ENCODE measurements at regions not wholly inside any gene's neighbourhood (a gene's known extent, or its start where the extent isn't known, plus 50 kb on each side); places are given as distances from the start of the nearest gene placed in this dataset.

DNA sequence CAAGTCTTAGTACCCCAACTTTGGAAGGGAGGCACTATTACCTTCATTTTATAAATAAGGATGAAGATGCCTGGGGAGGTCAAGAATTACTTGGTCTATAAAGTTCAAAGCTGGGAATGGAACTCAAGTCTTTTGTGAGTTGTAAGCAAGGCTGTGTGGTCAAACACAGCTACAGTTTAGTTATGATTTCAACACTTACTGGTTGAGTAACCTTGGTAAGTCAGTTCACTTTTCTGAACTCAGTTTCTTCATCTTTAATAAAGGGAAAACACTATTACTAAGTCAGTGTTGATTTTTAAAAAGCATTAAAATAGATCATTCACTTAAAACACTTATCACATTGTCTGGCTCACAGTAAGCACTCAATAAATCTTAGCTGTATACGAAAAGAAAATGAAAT lies 200.4 kb upstream of the ADAMTS9 start:
- TF ChIP-seq SUZ12 (IDR thresholded peaks at IDR 0.05) (no peak), ELF4 (IDR thresholded peaks at IDR 0.05) (no peak), TARDBP (IDR thresholded peaks at IDR 0.05) (no peak), NFRKB (IDR thresholded peaks at IDR 0.05) (no peak), FOXM1 (IDR thresholded peaks at IDR 0.05; ENCODE audit: borderline replicate concordance) (no peak), FOXK2 (IDR thresholded peaks at IDR 0.05) (no peak), ARNT (IDR thresholded peaks at IDR 0.05) (no peak), ZNF384 (IDR thresholded peaks at IDR 0.05) (no peak), BHLHE40 (IDR thresholded peaks at IDR 0.05; ENCODE audit: borderline replicate concordance) (no peak), SP1 (IDR thresholded peaks at IDR 0.05) (no peak), LEF1 (IDR thresholded peaks at IDR 0.05; ENCODE audit: borderline replicate concordance) (no peak)
- TF ChIP-seq, protein P1, sequence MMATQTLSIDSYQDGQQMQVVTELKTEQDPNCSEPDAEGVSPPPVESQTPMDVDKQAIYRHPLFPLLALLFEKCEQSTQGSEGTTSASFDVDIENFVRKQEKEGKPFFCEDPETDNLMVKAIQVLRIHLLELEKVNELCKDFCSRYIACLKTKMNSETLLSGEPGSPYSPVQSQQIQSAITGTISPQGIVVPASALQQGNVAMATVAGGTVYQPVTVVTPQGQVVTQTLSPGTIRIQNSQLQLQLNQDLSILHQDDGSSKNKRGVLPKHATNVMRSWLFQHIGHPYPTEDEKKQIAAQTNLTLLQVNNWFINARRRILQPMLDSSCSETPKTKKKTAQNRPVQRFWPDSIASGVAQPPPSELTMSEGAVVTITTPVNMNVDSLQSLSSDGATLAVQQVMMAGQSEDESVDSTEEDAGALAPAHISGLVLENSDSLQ (IDR thresholded peaks at IDR 0.05): no peak

Measured in HEK293T (cell line).